Activated CD4-positive, alpha-beta T cell treated with anti-CD3 and anti-CD28 coated beads for 36 hours (primary cell): ENCODE measurements at regions not wholly inside any gene's neighbourhood (a gene's known extent, or its start where the extent isn't known, plus 50 kb on each side); places are given as distances from the start of the nearest gene placed in this dataset.

Source experiments
- ATAC-seq: fragments of 200-7000 bp; cut with Tn5 transposase; one replicate; pipeline ENCODE4 v1.10.0; 2021; ENCODE audit warnings: mild to moderate bottlenecking, moderate library complexity
- CTCF ChIA-PET: fragments of 350-600 bp; sonication (Branson Sonifier 250); formaldehyde crosslinking; loops from one replicate; lab custom pipeline; 2021; ENCODE audit warnings: antibody characterized with exemption; lab: Charles Lee
- POLR2A ChIA-PET: fragments of 350-600 bp; sonication (Branson Sonifier 250); formaldehyde crosslinking; loops from one replicate; lab custom pipeline; 2021; ENCODE audit warnings: antibody characterized with exemption, inconsistent platforms; lab: Charles Lee
- DNase-seq: peaks from one replicate; pipeline ENCODE4 v3.0.0-alpha.2; 2020
- H3K27ac Mint-ChIP-seq: one replicate; pipeline ENCODE4 v1.8.0; 2021; ENCODE audit warnings: mixed read lengths
- H3K27me3 Mint-ChIP-seq: one replicate; pipeline ENCODE4 v1.8.0; 2021; ENCODE audit warnings: mixed read lengths
- H3K36me3 Mint-ChIP-seq: one replicate; pipeline ENCODE4 v1.8.0; 2021; ENCODE audit warnings: low read depth, mixed read lengths
- H3K4me1 Mint-ChIP-seq: one replicate; pipeline ENCODE4 v1.8.0; 2021; ENCODE audit warnings: mixed read lengths
- H3K4me3 Mint-ChIP-seq: one replicate; pipeline ENCODE4 v1.8.0; 2021; ENCODE audit warnings: mild to moderate bottlenecking, moderate library complexity, mixed read lengths
- H3K9me3 Mint-ChIP-seq: one replicate; pipeline ENCODE4 v1.8.0; 2021; ENCODE audit warnings: low read depth, mixed read lengths
- intact Hi-C, 2 experiments: fragments of 100-400 bp; cut with DNase I in 1 of 2; cut with micrococcal nuclease in 1 of 2; formaldehyde crosslinking; loops; one replicate each; pipeline versions ENCODE4 v1.14.2 to v1.15.1; 2022 to 2024; cut with DNase I, micrococcal nuclease

- no peak overlapping the region for H3K27ac Mint-ChIP-seq
- intact Hi-C loops: no loop called here
- CTCF ChIA-PET: no interaction called here
- no peaks in the 10 kb centered on the region for H3K36me3 Mint-ChIP-seq
- H3K4me1 Mint-ChIP-seq: no peaks in the 10 kb centered on the region
- peaks cover 9% of the 10 kb centered on the region for H3K9me3 Mint-ChIP-seq
- no peak for ATAC-seq
- no peaks in the 10 kb centered on the region for H3K27me3 Mint-ChIP-seq
- H3K4me3 Mint-ChIP-seq: no peak overlapping the region
- no peak for DNase-seq
- POLR2A ChIA-PET: no interaction called here
Observed at GRCh38 chr2:139744273-139744672, 964.1 kb upstream of the NXPH2 start.

GRCh38 chr2:139742216-139743172 lies 962.3 kb upstream of the NXPH2 start:
- Mint-ChIP-seq H3K27ac (no peak overlapping the region), H3K4me1 (no peaks in the 10 kb centered on the region), H3K27me3 (no peaks in the 10 kb centered on the region), H3K4me3 (no peak overlapping the region), H3K36me3 (no peaks in the 10 kb centered on the region), H3K9me3 (peaks cover 5% of the 10 kb centered on the region)
- DNase-seq: no peak
- ChIA-PET POLR2A (no interaction called here), CTCF (interaction anchor here (0.6 kb wide), 1 partner anchor 8 kb away, joined by 3 read pairs; no protein-coding TSS in a partner anchor)
- intact Hi-C loops: no loop called here
- no peak for ATAC-seq

GRCh38 chr2:139737659-139738058 lies 957.5 kb upstream of the NXPH2 start:
- no peaks in the 10 kb centered on the region for H3K36me3 Mint-ChIP-seq
- H3K9me3 Mint-ChIP-seq: peaks cover 4% of the 10 kb centered on the region
- POLR2A ChIA-PET: no interaction called here
- no peak overlapping the region for H3K4me3 Mint-ChIP-seq
- CTCF ChIA-PET: no interaction called here
- no peak for DNase-seq
- intact Hi-C loops: no loop called here
- H3K27me3 Mint-ChIP-seq: no peaks in the 10 kb centered on the region
- no peak overlapping the region for H3K27ac Mint-ChIP-seq
- no peaks in the 10 kb centered on the region for H3K4me1 Mint-ChIP-seq
- ATAC-seq: no peak

GRCh38 chr2:139730197-139730596 lies 950.0 kb upstream of the NXPH2 start:
- Mint-ChIP-seq H3K27ac (no peak overlapping the region), H3K4me1 (no peaks in the 10 kb centered on the region), H3K4me3 (no peak overlapping the region), H3K36me3 (no peaks in the 10 kb centered on the region), H3K9me3 (peaks cover 4% of the 10 kb centered on the region), H3K27me3 (no peaks in the 10 kb centered on the region)
- DNase-seq (no peak), ATAC-seq (no peak)
- POLR2A ChIA-PET: no interaction called here
- intact Hi-C loops: no loop called here
- CTCF ChIA-PET: interaction anchor here (1.3 kb wide), 1 partner anchor 10 kb away, joined by 5 read pairs; no protein-coding TSS in a partner anchor

GRCh38 chr2:139721411-139721995 lies 941.3 kb upstream of the NXPH2 start:
- CTCF ChIA-PET: no interaction called here

GRCh38 chr2:139720056-139720455 lies 939.9 kb upstream of the NXPH2 start:
- intact Hi-C loops: no loop called here
- Mint-ChIP-seq H3K27ac (no peak overlapping the region), H3K9me3 (peaks cover 16% of the 10 kb centered on the region), H3K4me1 (no peaks in the 10 kb centered on the region), H3K4me3 (no peak overlapping the region), H3K36me3 (no peaks in the 10 kb centered on the region), H3K27me3 (no peaks in the 10 kb centered on the region)
- ChIA-PET POLR2A (no interaction called here), CTCF (no interaction called here)
- ATAC-seq (no peak), DNase-seq (no peak)

More at GRCh38 chr2:139721411-139721995, 941.3 kb upstream of the NXPH2 start:
- no peak overlapping the region for H3K4me3 Mint-ChIP-seq
- no peaks in the 10 kb centered on the region for H3K36me3 Mint-ChIP-seq
- no peaks in the 10 kb centered on the region for H3K4me1 Mint-ChIP-seq
- peaks cover 13% of the 10 kb centered on the region for H3K9me3 Mint-ChIP-seq
- ATAC-seq (no peak), DNase-seq (no peak)
- intact Hi-C loops: no loop called here
- no peaks in the 10 kb centered on the region for H3K27me3 Mint-ChIP-seq
- POLR2A ChIA-PET: no interaction called here
- no peak overlapping the region for H3K27ac Mint-ChIP-seq

- Mint-ChIP-seq H3K4me1 (no peaks in the 10 kb centered on the region), H3K9me3 (peaks cover 7% of the 10 kb centered on the region), H3K36me3 (no peaks in the 10 kb centered on the region), H3K27ac (no peak overlapping the region), H3K27me3 (no peaks in the 10 kb centered on the region), H3K4me3 (no peak overlapping the region)
- intact Hi-C loops: no loop called here
- ChIA-PET POLR2A (no interaction called here), CTCF (no interaction called here)
- ATAC-seq (no peak), DNase-seq (no peak)
Observed at GRCh38 chr2:139704606-139705005, 924.4 kb upstream of the NXPH2 start.

GRCh38 chr2:139694327-139694726 lies 914.1 kb upstream of the NXPH2 start:
- ATAC-seq: no peak
- Mint-ChIP-seq H3K4me3 (no peak overlapping the region), H3K4me1 (no peaks in the 10 kb centered on the region), H3K27me3 (no peaks in the 10 kb centered on the region), H3K36me3 (no peaks in the 10 kb centered on the region), H3K27ac (no peak overlapping the region), H3K9me3 (peaks cover 7% of the 10 kb centered on the region)
- CTCF ChIA-PET: no interaction called here
- DNase-seq: no peak
- intact Hi-C loops: no loop called here
- POLR2A ChIA-PET: no interaction called here

GRCh38 chr2:139686205-139686604 lies 906.0 kb upstream of the NXPH2 start:
- ChIA-PET POLR2A (no interaction called here), CTCF (no interaction called here)
- peaks cover 4% of the 10 kb centered on the region for H3K9me3 Mint-ChIP-seq
- H3K4me3 Mint-ChIP-seq: no peak overlapping the region
- DNase-seq (no peak), ATAC-seq (no peak)
- H3K27me3 Mint-ChIP-seq: no peaks in the 10 kb centered on the region
- intact Hi-C loops: no loop called here
- no peaks in the 10 kb centered on the region for H3K36me3 Mint-ChIP-seq
- no peaks in the 10 kb centered on the region for H3K4me1 Mint-ChIP-seq
- no peak overlapping the region for H3K27ac Mint-ChIP-seq

GRCh38 chr2:139685090-139685983 lies 905.1 kb upstream of the NXPH2 start:
- Mint-ChIP-seq H3K4me1 (no peaks in the 10 kb centered on the region), H3K9me3 (peaks cover 5% of the 10 kb centered on the region), H3K36me3 (no peaks in the 10 kb centered on the region), H3K4me3 (no peak overlapping the region), H3K27me3 (no peaks in the 10 kb centered on the region), H3K27ac (no peak overlapping the region)
- CTCF ChIA-PET: interaction anchor here (0.7 kb wide), 1 partner anchor 31 kb away, joined by 3 read pairs; no protein-coding TSS in a partner anchor
- ATAC-seq: no peak
- DNase-seq: no peak
- intact Hi-C loops: no loop called here
- POLR2A ChIA-PET: no interaction called here

GRCh38 chr2:139684286-139684860 lies 904.2 kb upstream of the NXPH2 start:
- Mint-ChIP-seq H3K4me3 (no peak overlapping the region), H3K27ac (no peak overlapping the region), H3K9me3 (peaks cover 5% of the 10 kb centered on the region), H3K36me3 (no peaks in the 10 kb centered on the region), H3K27me3 (no peaks in the 10 kb centered on the region), H3K4me1 (no peaks in the 10 kb centered on the region)
- POLR2A ChIA-PET: no interaction called here
- CTCF ChIA-PET: no interaction called here
- intact Hi-C loops: no loop called here
- DNase-seq (no peak), ATAC-seq (no peak)
